WTC11 (cell line): ENCODE measurements at regions not wholly inside any gene's neighbourhood (a gene's known extent, or its start where the extent isn't known, plus 50 kb on each side); places are given as distances from the start of the nearest gene placed in this dataset.

ENCODE experiments used
- ATAC-seq: fragments of 200-7000 bp; cut with Tn5 transposase; 2 replicates; pipeline ENCODE4 v1.10.0; 2021; ENCODE audit warnings: mild to moderate bottlenecking, moderate library complexity
- CTCF ChIA-PET: fragments of 300-600 bp; sonication (Branson Sonifier 250); formaldehyde crosslinking; loops from one replicate; lab custom pipeline; 2021; ENCODE audit warnings: antibody characterized with exemption; lab: Charles Lee
- POLR2A ChIA-PET: fragments of 350-600 bp; sonication (Branson Sonifier 250); formaldehyde crosslinking; loops from one replicate; lab custom pipeline; 2021; ENCODE audit warnings: antibody characterized with exemption; lab: Charles Lee
- DNase-seq: peaks from one replicate; pipeline ENCODE4 v3.0.0; 2021; ENCODE audit warnings: low spot score
- H3K27ac Mint-ChIP-seq: 2 replicates; pipeline ENCODE4 v1.8.0; 2021; ENCODE audit warnings: mixed read lengths
- H3K27me3 Mint-ChIP-seq: 2 replicates; pipeline ENCODE4 v1.8.0; 2021; ENCODE audit warnings: low read depth, mild to moderate bottlenecking, moderate library complexity, mixed read lengths
- H3K36me3 Mint-ChIP-seq: 2 replicates; pipeline ENCODE4 v1.8.0; 2021; ENCODE audit warnings: mixed read lengths
- H3K4me1 Mint-ChIP-seq: 2 replicates; pipeline ENCODE4 v1.8.0; 2022; ENCODE audit warnings: mixed read lengths
- H3K4me3 Mint-ChIP-seq: 2 replicates; pipeline ENCODE4 v1.8.0; 2021; ENCODE audit warnings: mild to moderate bottlenecking, moderate library complexity, mixed read lengths
- H3K9me3 Mint-ChIP-seq: 2 replicates; pipeline ENCODE4 v1.8.0; 2021; ENCODE audit warnings: mixed read lengths
- FOXJ3 ChIP-seq: sonication (generic); formaldehyde crosslinking; IDR thresholded peaks from 2 replicates; pipeline ENCODE4 v1.9.0; 2021; ENCODE audit warnings: missing genetic modification reagents, mild to moderate bottlenecking, borderline replicate concordance
- NFATC4 ChIP-seq: fragments of 250-450 bp; sonication (Bioruptor Pico); IDR thresholded peaks from 2 replicates; pipeline ENCODE4 v1.9.0; 2021; ENCODE audit warnings: mild to moderate bottlenecking
- NR2C2 ChIP-seq: sonication (generic); formaldehyde crosslinking; IDR thresholded peaks from 2 replicates; pipeline ENCODE4 v1.8.0; 2022; ENCODE audit warnings: mild to moderate bottlenecking, missing genetic modification reagents
- RORB ChIP-seq: fragments of 250-450 bp; sonication (Bioruptor Pico); IDR thresholded peaks from 2 replicates; pipeline ENCODE4 v1.9.0; 2021; ENCODE audit warnings: mild to moderate bottlenecking
- TEAD1 ChIP-seq: sonication (generic); formaldehyde crosslinking; IDR thresholded peaks from 2 replicates; pipeline ENCODE4 v1.8.0; 2022; ENCODE audit warnings: mild to moderate bottlenecking, missing genetic modification reagents
- ZNF121 ChIP-seq: sonication (generic); formaldehyde crosslinking; IDR thresholded peaks from 2 replicates; pipeline ENCODE4 v1.8.0; 2023; ENCODE audit warnings: missing genetic modification reagents
- ZNF138 ChIP-seq: sonication (generic); formaldehyde crosslinking; conservative IDR thresholded peaks from 2 replicates; pipeline ENCODE4 v1.8.1; 2022; ENCODE audit warnings: mild to moderate bottlenecking, moderate library complexity, missing genetic modification reagents
- ZNF263 ChIP-seq: sonication (generic); formaldehyde crosslinking; IDR thresholded peaks from 2 replicates; pipeline ENCODE4 v1.8.1; 2022; ENCODE audit warnings: low read depth, mild to moderate bottlenecking, moderate library complexity, missing genetic modification reagents
- ZNF317 ChIP-seq: sonication (generic); formaldehyde crosslinking; IDR thresholded peaks from 2 replicates; pipeline ENCODE4 v1.8.1; 2023; ENCODE audit warnings: low read depth, mild to moderate bottlenecking, moderate library complexity, missing genetic modification reagents, borderline replicate concordance
- TF ChIP-seq, protein P1 (sequence below): sonication (generic); formaldehyde crosslinking; IDR thresholded peaks from 2 replicates; pipeline ENCODE4 v1.8.1; 2022; ENCODE audit warnings: mild to moderate bottlenecking, missing genetic modification reagents, moderate library complexity, borderline replicate concordance
- TF ChIP-seq, protein P2 (sequence below): sonication (generic); formaldehyde crosslinking; IDR thresholded peaks from 2 replicates; pipeline ENCODE4 v1.8.0; 2023; ENCODE audit warnings: missing genetic modification reagents, mild to moderate bottlenecking, borderline replicate concordance
- TF ChIP-seq, protein P3 (sequence below): sonication (generic); formaldehyde crosslinking; IDR thresholded peaks from 2 replicates; pipeline ENCODE4 v1.8.0; 2023; ENCODE audit warnings: missing genetic modification reagents
- TF ChIP-seq, protein P4 (sequence below): sonication (generic); formaldehyde crosslinking; IDR thresholded peaks from 2 replicates; pipeline ENCODE4 v1.8.0; 2022; ENCODE audit warnings: missing genetic modification reagents

DNA sequence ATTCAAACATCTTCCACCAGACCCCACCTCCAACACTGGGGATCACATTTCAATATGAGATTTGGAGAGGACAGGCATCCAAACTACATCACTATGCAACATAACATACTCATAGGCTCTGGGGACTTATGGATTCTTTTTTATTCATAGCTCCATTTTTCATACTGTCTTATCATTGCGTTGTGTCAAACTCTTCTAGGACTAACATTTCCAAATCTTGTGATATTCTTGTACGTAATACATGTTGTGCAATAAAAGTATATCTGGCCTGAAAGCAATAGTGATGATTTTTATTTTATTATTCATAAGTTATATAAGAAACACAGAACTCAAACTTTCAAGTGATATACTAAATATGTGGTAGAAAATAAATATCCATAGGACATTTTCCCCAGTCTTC, 60.6 kb upstream of the ACTR3 start:
- Mint-ChIP-seq H3K36me3 (no peaks in the 10 kb centered on the region), H3K4me3 (no peak overlapping the region), H3K4me1 (peaks cover 11% of the 10 kb centered on the region), H3K9me3 (peaks cover 7% of the 10 kb centered on the region; the same call in 1 of the 2 replicates), H3K27ac (no peak overlapping the region), H3K27me3 (0 out of 2 replicates have a peak, but pooled peaks cover 5% of the 10 kb centered on the region)
- DNase-seq (no peak), ATAC-seq (no peak)
- ChIA-PET CTCF (no interaction called here), POLR2A (no interaction called here)
- TF ChIP-seq NR2C2 (CRISPR knock-in tag), result no peak
- no peak for TF ChIP-seq RORB (CRISPR knock-in tag)
- TF ChIP-seq ZNF263 (CRISPR knock-in tag), result no peak

DNA sequence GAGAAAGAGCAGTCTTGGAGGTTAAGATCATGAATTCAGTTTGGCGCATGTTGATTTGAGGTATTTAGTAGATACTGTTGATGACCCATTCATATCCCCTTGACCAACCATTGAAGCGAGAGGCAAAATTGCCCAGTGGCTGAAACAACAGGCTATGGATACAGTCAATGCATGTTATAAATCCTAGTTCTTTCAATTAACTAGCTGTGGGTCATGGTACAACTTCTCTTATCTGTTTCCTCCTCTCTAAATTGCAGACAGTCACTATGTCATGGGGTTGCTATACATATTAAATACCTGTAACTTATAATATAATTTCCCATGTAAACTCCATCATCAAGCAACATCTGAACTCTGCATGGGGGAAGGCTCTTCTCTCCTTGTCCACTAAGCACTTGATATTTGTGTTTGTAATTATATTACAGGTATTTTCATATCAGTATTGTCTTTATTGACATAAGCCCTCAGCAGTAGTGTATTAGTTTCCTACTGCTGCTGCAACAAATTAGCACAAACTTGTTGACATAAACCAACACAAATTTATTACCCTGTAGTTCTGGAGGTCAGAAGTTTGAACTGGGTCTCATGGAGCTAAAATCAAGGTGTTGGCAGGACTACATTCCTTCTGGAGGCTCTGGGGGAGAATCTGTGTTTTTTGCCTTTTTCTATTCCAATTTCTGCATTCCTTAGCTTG, 61.7 kb upstream of the ACTR3 start:
- H3K4me3 Mint-ChIP-seq, result no peak overlapping the region
- peaks cover 11% of the 10 kb centered on the region for H3K4me1 Mint-ChIP-seq
- H3K27me3 Mint-ChIP-seq, result 0 out of 2 replicates have a peak, but pooled peaks cover 5% of the 10 kb centered on the region
- ATAC-seq, result no peak
- DNase-seq, result no peak
- POLR2A ChIA-PET, result no interaction called here
- TF ChIP-seq NFATC4 (CRISPR knock-in tag) (no peak), ZNF317 (CRISPR knock-in tag) (no peak), FOXJ3 (CRISPR knock-in tag) (no peak), ZNF263 (CRISPR knock-in tag) (no peak)
- TF ChIP-seq, protein P1, sequence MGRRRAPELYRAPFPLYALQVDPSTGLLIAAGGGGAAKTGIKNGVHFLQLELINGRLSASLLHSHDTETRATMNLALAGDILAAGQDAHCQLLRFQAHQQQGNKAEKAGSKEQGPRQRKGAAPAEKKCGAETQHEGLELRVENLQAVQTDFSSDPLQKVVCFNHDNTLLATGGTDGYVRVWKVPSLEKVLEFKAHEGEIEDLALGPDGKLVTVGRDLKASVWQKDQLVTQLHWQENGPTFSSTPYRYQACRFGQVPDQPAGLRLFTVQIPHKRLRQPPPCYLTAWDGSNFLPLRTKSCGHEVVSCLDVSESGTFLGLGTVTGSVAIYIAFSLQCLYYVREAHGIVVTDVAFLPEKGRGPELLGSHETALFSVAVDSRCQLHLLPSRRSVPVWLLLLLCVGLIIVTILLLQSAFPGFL (CRISPR knock-in tag), result no peak
- TF ChIP-seq, protein P2, sequence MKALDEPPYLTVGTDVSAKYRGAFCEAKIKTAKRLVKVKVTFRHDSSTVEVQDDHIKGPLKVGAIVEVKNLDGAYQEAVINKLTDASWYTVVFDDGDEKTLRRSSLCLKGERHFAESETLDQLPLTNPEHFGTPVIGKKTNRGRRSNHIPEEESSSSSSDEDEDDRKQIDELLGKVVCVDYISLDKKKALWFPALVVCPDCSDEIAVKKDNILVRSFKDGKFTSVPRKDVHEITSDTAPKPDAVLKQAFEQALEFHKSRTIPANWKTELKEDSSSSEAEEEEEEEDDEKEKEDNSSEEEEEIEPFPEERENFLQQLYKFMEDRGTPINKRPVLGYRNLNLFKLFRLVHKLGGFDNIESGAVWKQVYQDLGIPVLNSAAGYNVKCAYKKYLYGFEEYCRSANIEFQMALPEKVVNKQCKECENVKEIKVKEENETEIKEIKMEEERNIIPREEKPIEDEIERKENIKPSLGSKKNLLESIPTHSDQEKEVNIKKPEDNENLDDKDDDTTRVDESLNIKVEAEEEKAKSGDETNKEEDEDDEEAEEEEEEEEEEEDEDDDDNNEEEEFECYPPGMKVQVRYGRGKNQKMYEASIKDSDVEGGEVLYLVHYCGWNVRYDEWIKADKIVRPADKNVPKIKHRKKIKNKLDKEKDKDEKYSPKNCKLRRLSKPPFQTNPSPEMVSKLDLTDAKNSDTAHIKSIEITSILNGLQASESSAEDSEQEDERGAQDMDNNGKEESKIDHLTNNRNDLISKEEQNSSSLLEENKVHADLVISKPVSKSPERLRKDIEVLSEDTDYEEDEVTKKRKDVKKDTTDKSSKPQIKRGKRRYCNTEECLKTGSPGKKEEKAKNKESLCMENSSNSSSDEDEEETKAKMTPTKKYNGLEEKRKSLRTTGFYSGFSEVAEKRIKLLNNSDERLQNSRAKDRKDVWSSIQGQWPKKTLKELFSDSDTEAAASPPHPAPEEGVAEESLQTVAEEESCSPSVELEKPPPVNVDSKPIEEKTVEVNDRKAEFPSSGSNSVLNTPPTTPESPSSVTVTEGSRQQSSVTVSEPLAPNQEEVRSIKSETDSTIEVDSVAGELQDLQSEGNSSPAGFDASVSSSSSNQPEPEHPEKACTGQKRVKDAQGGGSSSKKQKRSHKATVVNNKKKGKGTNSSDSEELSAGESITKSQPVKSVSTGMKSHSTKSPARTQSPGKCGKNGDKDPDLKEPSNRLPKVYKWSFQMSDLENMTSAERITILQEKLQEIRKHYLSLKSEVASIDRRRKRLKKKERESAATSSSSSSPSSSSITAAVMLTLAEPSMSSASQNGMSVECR (CRISPR knock-in tag), result no peak
- CTCF ChIA-PET, result no interaction called here
- peaks cover 7% of the 10 kb centered on the region; the same call in 1 of the 2 replicates for H3K9me3 Mint-ChIP-seq
- H3K27ac Mint-ChIP-seq, result no peak overlapping the region
- H3K36me3 Mint-ChIP-seq, result no peaks in the 10 kb centered on the region

DNA sequence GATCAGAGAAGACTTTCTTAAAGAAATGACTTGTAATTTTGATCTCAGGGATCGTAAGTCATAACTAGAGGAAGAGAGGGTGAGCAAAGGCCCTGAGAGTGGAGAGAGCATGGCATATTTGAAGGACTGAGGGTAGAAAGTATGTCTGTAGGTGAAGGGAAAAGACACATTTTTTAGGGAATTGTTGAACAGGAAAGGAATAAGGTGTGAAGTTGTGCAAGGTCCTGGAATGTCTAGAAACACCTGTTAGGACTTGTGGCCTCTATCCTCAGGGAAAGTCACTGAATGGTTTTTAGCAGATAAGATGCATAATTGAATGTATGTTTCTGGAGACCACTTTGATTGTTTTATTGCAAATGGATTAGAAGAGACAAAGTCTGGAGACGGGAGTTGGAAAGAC, 62.5 kb upstream of the ACTR3 start:
- Mint-ChIP-seq H3K27ac (no peak overlapping the region), H3K27me3 (0 out of 2 replicates have a peak, but pooled peaks cover 5% of the 10 kb centered on the region), H3K36me3 (no peaks in the 10 kb centered on the region)

More for the DNA sequence above, 62.5 kb upstream of the ACTR3 start:
- CTCF ChIA-PET, result no interaction called here
- no peak overlapping the region for H3K4me3 Mint-ChIP-seq
- peaks cover 7% of the 10 kb centered on the region; the same call in 1 of the 2 replicates for H3K9me3 Mint-ChIP-seq
- DNase-seq (no peak), ATAC-seq (no peak)
- POLR2A ChIA-PET, result no interaction called here
- no peak for TF ChIP-seq ZNF263 (CRISPR knock-in tag)
- no peak for TF ChIP-seq ZNF138 (CRISPR knock-in tag)
- TF ChIP-seq, protein P3, sequence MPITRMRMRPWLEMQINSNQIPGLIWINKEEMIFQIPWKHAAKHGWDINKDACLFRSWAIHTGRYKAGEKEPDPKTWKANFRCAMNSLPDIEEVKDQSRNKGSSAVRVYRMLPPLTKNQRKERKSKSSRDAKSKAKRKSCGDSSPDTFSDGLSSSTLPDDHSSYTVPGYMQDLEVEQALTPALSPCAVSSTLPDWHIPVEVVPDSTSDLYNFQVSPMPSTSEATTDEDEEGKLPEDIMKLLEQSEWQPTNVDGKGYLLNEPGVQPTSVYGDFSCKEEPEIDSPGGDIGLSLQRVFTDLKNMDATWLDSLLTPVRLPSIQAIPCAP (CRISPR knock-in tag), result no peak
- no peak for TF ChIP-seq TEAD1 (CRISPR knock-in tag)
- TF ChIP-seq ZNF121 (CRISPR knock-in tag), result no peak
- TF ChIP-seq, protein P4, sequence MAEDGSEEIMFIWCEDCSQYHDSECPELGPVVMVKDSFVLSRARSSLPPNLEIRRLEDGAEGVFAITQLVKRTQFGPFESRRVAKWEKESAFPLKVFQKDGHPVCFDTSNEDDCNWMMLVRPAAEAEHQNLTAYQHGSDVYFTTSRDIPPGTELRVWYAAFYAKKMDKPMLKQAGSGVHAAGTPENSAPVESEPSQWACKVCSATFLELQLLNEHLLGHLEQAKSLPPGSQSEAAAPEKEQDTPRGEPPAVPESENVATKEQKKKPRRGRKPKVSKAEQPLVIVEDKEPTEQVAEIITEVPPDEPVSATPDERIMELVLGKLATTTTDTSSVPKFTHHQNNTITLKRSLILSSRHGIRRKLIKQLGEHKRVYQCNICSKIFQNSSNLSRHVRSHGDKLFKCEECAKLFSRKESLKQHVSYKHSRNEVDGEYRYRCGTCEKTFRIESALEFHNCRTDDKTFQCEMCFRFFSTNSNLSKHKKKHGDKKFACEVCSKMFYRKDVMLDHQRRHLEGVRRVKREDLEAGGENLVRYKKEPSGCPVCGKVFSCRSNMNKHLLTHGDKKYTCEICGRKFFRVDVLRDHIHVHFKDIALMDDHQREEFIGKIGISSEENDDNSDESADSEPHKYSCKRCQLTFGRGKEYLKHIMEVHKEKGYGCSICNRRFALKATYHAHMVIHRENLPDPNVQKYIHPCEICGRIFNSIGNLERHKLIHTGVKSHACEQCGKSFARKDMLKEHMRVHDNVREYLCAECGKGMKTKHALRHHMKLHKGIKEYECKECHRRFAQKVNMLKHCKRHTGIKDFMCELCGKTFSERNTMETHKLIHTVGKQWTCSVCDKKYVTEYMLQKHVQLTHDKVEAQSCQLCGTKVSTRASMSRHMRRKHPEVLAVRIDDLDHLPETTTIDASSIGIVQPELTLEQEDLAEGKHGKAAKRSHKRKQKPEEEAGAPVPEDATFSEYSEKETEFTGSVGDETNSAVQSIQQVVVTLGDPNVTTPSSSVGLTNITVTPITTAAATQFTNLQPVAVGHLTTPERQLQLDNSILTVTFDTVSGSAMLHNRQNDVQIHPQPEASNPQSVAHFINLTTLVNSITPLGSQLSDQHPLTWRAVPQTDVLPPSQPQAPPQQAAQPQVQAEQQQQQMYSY (CRISPR knock-in tag), result no peak
- TF ChIP-seq, all 79 proteins: peak for 0
- H3K4me1 Mint-ChIP-seq, result peaks cover 11% of the 10 kb centered on the region
